Aorta (tissue), 5 donors: ENCODE measurements at regions not wholly inside any gene's neighbourhood (a gene's known extent, or its start where the extent isn't known, plus 50 kb on each side); places are given as distances from the start of the nearest gene placed in this dataset.
"Not testable (repeated sequence)": the region's sequence is repeated elsewhere in the genome, so short reads cannot be mapped to it uniquely, and the experiment has no call there.

Experiments used
- ATAC-seq: fragments of 200-7000 bp; cut with Tn5 transposase; one replicate; pipeline ENCODE4 v1.9.1; 2022; ENCODE audit warnings: moderate library complexity; ENCODE audit not compliant: low FRiP score
- DNase-seq, 2 donors: peaks; one replicate each; pipeline ENCODE4 v3.0.0-alpha.2; 2020
- H3K27ac ChIP-seq, 2 donors: one replicate each; pipeline ENCODE4 v1.5.1; 2013; ENCODE audit warnings: low read length in 2 of 2, mild to moderate bottlenecking in 2 of 2, moderate library complexity in 2 of 2, control low read depth in 1 of 2, inconsistent platforms in 1 of 2, low read depth in 1 of 2
- H3K27me3 ChIP-seq, 2 donors: one replicate each; pipeline ENCODE4 v1.6.1; 2013; ENCODE audit warnings: control low read depth in 1 of 2, low read length in 1 of 2, mild to moderate bottlenecking in 1 of 2, moderate library complexity in 1 of 2; ENCODE audit not compliant: insufficient read depth in 2 of 2, control insufficient read depth in 1 of 2
- H3K36me3 ChIP-seq, 2 donors: one replicate each; pipeline ENCODE4 v1.6.1; 2013; ENCODE audit warnings: control low read depth in 1 of 2, low read length in 1 of 2, mild to moderate bottlenecking in 1 of 2; ENCODE audit not compliant: insufficient read depth in 2 of 2, control insufficient read depth in 1 of 2
- H3K4me1 ChIP-seq, 2 donors: one replicate each; pipeline ENCODE4 v1.6.1; 2013; ENCODE audit warnings: low read length in 2 of 2, control low read depth in 1 of 2, mild to moderate bottlenecking in 1 of 2, moderate library complexity in 1 of 2; ENCODE audit not compliant: insufficient read depth in 2 of 2, control insufficient read depth in 1 of 2
- H3K4me3 ChIP-seq, 2 donors: one replicate each; pipeline ENCODE4 v1.5.1; 2013; ENCODE audit warnings: low read length in 2 of 2, control low read depth in 1 of 2, mild to moderate bottlenecking in 1 of 2
- H3K9me3 ChIP-seq: one replicate; pipeline ENCODE4 v1.6.1; 2013; ENCODE audit warnings: mild to moderate bottlenecking, low read length; ENCODE audit not compliant: control insufficient read depth
- WGBS, 2 donors: extraction: QIAGEN DNeasy Blood & Tissue Kit; methylation state at CpG; one replicate each; pipeline ENCODE4 v1.1.7; 2013; 5-methylcytosine and 5-hydroxymethylcytosine counted together
- intact Hi-C, 2 donors: fragments of 100-400 bp; cut with DNase I; formaldehyde crosslinking; loops; one replicate each; pipeline versions ENCODE4 v1.14.2 to v1.15.0; 2022
- donor health status: healthy with polysubstance abuse.
- donor health status: Bipolar disorder and iron deficiency.
- donor health status: DM: no; HTN: no; CAD: no.
- donor health status: DM: no; HTN: no; CAD: no.
- donor health status: DM: yes; HTN: yes; CAD: no.

GRCh38 chr7:79977481-79977880, 157.2 kb upstream of the GNAI1 start:
- no peaks in the 10 kb centered on the region for H3K36me3 ChIP-seq
- no peak overlapping the region for H3K27ac ChIP-seq
- ATAC-seq (no peak), DNase-seq (no peak)
- intact Hi-C loops: no loop called here
- no peak overlapping the region for H3K4me3 ChIP-seq
- H3K9me3 ChIP-seq: peaks cover 3% of the 10 kb centered on the region
- 94 to 97% methylated on average over 15 to 16 of the region's 16 CpGs for WGBS, 2 donors
- no peaks in the 10 kb centered on the region for H3K27me3 ChIP-seq
- H3K4me1 ChIP-seq: no peaks in the 10 kb centered on the region

- H3K36me3 ChIP-seq, DNase-seq, H3K4me3 ChIP-seq, intact Hi-C loops, ATAC-seq, H3K27ac ChIP-seq, H3K4me1 ChIP-seq, H3K9me3 ChIP-seq, H3K27me3 ChIP-seq: not testable (repeated sequence)
- WGBS, 2 donors: 63 to 68% methylated on average over 5 of the region's 5 CpGs
Measured at GRCh38 chr7:79976711-79977020, 158.0 kb upstream of the GNAI1 start.

- ATAC-seq: not testable (repeated sequence)
- 92 to 93% methylated on average over 26 of the region's 26 CpGs for WGBS, 2 donors
Measured at GRCh38 chr7:79975986-79976710, 158.5 kb upstream of the GNAI1 start.

GRCh38 chr7:79973455-79973854, 161.2 kb upstream of the GNAI1 start:
- intact Hi-C loops: no loop called here

More at GRCh38 chr7:79975986-79976710, 158.5 kb upstream of the GNAI1 start:
- H3K27me3 ChIP-seq, H3K36me3 ChIP-seq, intact Hi-C loops, H3K4me3 ChIP-seq, DNase-seq, H3K27ac ChIP-seq, H3K4me1 ChIP-seq, H3K9me3 ChIP-seq: not testable (repeated sequence)

GRCh38 chr7:79971058-79971457, 163.6 kb upstream of the GNAI1 start:
- no peak overlapping the region for H3K4me3 ChIP-seq
- no peak for DNase-seq
- ATAC-seq: no peak
- H3K27me3 ChIP-seq: no peaks in the 10 kb centered on the region
- intact Hi-C loops: no loop called here
- no peaks in the 10 kb centered on the region for H3K36me3 ChIP-seq
- peaks cover 3% of the 10 kb centered on the region for H3K9me3 ChIP-seq
- 92 to 93% methylated on average over 3 of the region's 3 CpGs for WGBS, 2 donors
- no peak overlapping the region for H3K27ac ChIP-seq
- H3K4me1 ChIP-seq: no peaks in the 10 kb centered on the region

More at GRCh38 chr7:79973455-79973854, 161.2 kb upstream of the GNAI1 start:
- H3K36me3 ChIP-seq: no peaks in the 10 kb centered on the region
- no peak overlapping the region for H3K4me3 ChIP-seq
- WGBS, 2 donors: 86 to 94% methylated on average over 1 of the region's 1 CpG
- ATAC-seq (no peak), DNase-seq (no peak)
- no peaks in the 10 kb centered on the region for H3K4me1 ChIP-seq
- H3K27me3 ChIP-seq: no peaks in the 10 kb centered on the region
- no peak overlapping the region for H3K27ac ChIP-seq
- peaks cover 3% of the 10 kb centered on the region for H3K9me3 ChIP-seq

- Histone ChIP-seq H3K36me3 (no peaks in the 10 kb centered on the region), H3K27me3 (no peaks in the 10 kb centered on the region), H3K27ac (no peak overlapping the region), H3K4me1 (no peaks in the 10 kb centered on the region), H3K9me3 (no peaks in the 10 kb centered on the region), H3K4me3 (no peak overlapping the region)
- intact Hi-C loops: no loop called here
- DNase-seq (no peak), ATAC-seq (no peak)
- 80 to 93% methylated on average over 2 of the region's 2 CpGs for WGBS, 2 donors
Measured at GRCh38 chr7:79968894-79969293, 165.7 kb upstream of the GNAI1 start.

GRCh38 chr7:79968077-79968648, 166.5 kb upstream of the GNAI1 start:
- Histone ChIP-seq H3K4me1 (no peaks in the 10 kb centered on the region), H3K27me3 (no peaks in the 10 kb centered on the region), H3K27ac (no peak overlapping the region), H3K9me3 (no peaks in the 10 kb centered on the region), H3K4me3 (no peak overlapping the region), H3K36me3 (no peaks in the 10 kb centered on the region)
- no peak for DNase-seq
- ATAC-seq: no peak
- 57 to 66% methylated on average over 4 of the region's 4 CpGs for whole genome bisulfite sequencing, 2 donors
- intact Hi-C loops: no loop called here

GRCh38 chr7:79965946-79966345, 168.7 kb upstream of the GNAI1 start:
- Histone ChIP-seq H3K4me3 (no peak overlapping the region), H3K36me3 (no peaks in the 10 kb centered on the region), H3K27ac (no peak overlapping the region), H3K4me1 (no peaks in the 10 kb centered on the region), H3K27me3 (no peaks in the 10 kb centered on the region), H3K9me3 (no peaks in the 10 kb centered on the region)
- no peak for ATAC-seq
- DNase-seq: no peak
- intact Hi-C loops: no loop called here
- 84 to 85% methylated on average over 4 of the region's 4 CpGs for WGBS, 2 donors

GRCh38 chr7:79964463-79964862, 170.2 kb upstream of the GNAI1 start:
- H3K36me3 ChIP-seq: no peaks in the 10 kb centered on the region
- H3K4me1 ChIP-seq: no peaks in the 10 kb centered on the region
- H3K4me3 ChIP-seq: no peak overlapping the region
- H3K27ac ChIP-seq: no peak overlapping the region
- no peaks in the 10 kb centered on the region for H3K27me3 ChIP-seq
- intact Hi-C loops: no loop called here
- ATAC-seq: no peak
- WGBS, 2 donors: 53 to 71% methylated on average over 1 of the region's 1 CpG
- DNase-seq: no peak
- H3K9me3 ChIP-seq: no peaks in the 10 kb centered on the region
